HG02981 (cell line): ENCODE measurements at regions not wholly inside any gene's neighbourhood (a gene's known extent, or its start where the extent isn't known, plus 50 kb on each side); places are given as distances from the start of the nearest gene placed in this dataset.
A peak's percentile ranks its signal among the peaks of the same experiment; 100 is the strongest.
"Not testable (repeated sequence)": the region's sequence is repeated elsewhere in the genome, so short reads cannot be mapped to it uniquely, and the experiment has no call there.

ENCODE experiments used
- ATAC-seq: cut with Tn5 transposase; IDR thresholded peaks from one replicate; pipeline ENCODE4 v1.9.1; 2021; ENCODE audit warnings: mild to moderate bottlenecking, moderate library complexity; ENCODE audit not compliant: unreplicated experiment

DNA sequence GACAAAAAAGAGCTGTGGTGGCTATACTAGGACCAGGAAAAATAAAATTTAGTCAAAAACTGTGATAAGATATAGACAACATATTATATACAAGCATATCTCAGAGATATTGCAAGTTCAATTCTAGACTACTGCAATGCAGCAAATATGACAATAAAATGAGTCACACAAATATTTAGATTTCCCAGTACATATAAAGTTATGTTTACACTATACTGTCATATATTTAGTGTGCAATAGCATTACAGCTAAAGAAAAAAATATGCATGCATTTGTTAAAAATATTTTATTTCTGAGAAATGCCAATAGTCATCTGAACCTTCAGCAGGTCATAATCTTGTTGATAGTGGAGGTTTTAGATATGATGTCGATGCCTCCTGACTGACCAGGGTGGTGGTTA lies 72.1 kb downstream of the AKR1C4 start:
- ATAC-seq, result no peak

DNA sequence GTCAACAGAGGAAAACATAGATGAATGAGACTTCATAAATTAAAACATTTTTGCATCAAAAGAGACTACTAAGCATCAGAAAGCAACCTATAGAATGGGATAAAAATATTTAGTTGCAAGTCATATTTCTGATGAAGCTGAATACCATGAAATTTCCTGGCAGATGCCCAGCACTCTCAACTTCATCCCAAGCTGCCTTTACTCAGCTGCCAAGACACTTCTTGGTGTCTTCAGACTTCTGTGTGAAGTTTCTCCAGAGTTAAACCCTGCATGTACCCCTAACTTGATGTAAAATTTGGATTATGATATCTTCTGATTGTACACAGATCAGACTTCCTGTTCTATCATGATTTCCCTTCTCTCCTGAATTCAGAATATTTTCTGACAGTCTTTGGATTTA lies 73.2 kb downstream of the AKR1C4 start:
- ATAC-seq, result no peak

GRCh38 chr10:5271526-5271925 lies 74.9 kb downstream of the AKR1C4 start:
- ATAC-seq, result no peak

DNA sequence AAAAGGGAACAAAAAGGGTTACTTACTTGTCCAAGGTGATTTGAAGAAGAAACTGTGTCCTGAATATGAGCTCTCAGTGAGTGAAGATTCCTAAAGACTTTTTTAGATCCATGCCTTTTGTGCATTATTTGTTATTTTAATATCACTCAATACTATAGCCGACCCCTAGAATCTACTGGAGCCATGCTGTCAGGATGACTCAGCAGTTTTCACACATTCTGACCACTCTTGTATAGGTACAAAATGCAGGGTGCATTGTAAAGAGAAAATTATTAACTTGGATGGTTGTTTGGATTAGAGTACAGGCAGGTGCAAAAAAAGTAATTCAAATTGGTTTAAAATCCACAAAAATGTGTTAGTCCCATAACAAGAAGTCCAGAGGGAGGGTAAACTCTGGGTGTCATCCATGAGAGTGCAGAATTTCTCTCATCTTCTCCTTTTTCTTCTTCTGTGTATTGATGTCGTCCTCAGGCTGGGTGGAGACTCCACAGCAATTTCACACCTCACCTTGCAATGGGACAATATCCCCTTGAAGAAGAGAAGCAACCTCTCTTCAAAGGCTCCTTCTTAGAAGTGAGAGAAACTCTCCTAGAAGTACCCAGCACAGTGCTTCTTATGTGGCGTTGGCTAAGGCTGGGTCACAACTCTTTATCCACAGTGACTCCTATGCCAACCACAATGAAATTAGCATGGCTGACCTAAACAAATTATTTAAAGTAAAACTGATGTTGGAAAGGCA lies 75.6 kb downstream of the AKR1C4 start:
- no peak for ATAC-seq

GRCh38 chr10:5274795-5275194 lies 78.2 kb downstream of the AKR1C4 start:
- no peak for ATAC-seq

GRCh38 chr10:5281356-5281755 lies 83.4 kb upstream of the UCN3 start:
- ATAC-seq, result no peak

DNA sequence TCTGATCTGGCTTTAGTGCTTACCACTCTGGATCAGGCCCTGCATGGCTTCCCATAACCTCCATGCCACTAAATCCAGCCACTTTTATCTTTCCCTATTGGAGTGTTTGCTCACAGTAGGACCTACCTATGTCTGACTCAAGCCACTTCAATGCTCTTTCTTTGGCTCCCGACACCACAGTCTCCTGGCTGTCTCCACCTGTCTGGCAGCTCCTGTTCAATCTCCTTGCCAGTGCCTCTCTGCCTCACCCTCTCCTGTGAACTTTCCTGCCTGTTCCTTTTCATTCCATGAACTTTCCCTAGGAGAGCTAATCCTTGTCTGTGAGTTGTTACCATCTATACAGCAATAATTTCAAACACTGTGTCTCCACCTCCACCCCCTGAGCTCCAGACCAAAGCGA lies 82.6 kb upstream of the UCN3 start:
- ATAC-seq, result no peak

- ATAC-seq, result no peak
Observed at GRCh38 chr10:5283305-5284158, 81.2 kb upstream of the UCN3 start.

GRCh38 chr10:5284311-5285057 lies 80.3 kb upstream of the UCN3 start:
- ATAC-seq, result peak; percentile 62

- no peak for ATAC-seq
Observed at GRCh38 chr10:5285186-5285585, 79.6 kb upstream of the UCN3 start.

GRCh38 chr10:5288359-5288758 lies 76.4 kb upstream of the UCN3 start:
- ATAC-seq, result no peak

DNA sequence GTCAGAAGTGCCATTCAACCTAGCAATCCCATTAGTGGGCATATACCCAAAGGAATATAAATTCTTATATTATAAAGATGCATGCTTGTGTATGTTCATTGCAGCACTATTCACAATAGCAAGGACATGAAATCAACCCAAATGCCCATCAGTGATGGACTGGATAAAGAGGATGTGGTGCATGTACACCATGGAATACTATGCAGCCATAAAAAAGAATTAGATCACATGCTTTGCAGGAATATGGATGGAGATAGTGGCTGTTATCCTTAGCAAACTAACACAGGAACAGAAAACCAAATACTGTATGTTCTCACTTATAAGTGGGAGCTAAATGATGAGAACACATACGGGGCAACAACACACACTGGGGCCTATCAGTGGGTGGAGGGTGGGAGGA lies 75.5 kb upstream of the UCN3 start:
- ATAC-seq, result not testable (repeated sequence)

- no peak for ATAC-seq
Observed at GRCh38 chr10:5291501-5292195, 73.1 kb upstream of the UCN3 start.

GRCh38 chr10:5292196-5292735 lies 72.5 kb upstream of the UCN3 start:
- no peak for ATAC-seq

DNA sequence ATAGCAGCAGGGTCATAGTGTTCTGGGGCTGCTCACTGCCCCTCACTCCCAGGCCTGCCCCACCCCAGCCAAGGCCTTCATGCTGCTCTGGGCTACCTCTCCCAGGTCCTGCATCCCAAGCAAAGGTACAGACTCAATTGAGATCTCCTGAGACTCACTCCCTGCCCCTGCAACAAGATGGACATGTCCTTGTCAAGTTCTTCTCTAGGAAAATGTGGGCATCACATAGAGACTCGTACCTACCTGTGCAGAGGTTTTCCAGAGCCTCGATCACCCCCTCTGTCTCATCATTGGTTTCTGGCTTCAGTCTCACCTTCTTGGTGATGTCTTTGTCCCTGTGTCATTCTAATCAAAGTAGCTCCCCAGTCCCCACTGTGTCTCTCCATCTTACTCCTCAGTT lies 71.8 kb upstream of the UCN3 start:
- not testable (repeated sequence) for ATAC-seq

- no peak for ATAC-seq
Observed at GRCh38 chr10:5293691-5294550, 70.8 kb upstream of the UCN3 start.

DNA sequence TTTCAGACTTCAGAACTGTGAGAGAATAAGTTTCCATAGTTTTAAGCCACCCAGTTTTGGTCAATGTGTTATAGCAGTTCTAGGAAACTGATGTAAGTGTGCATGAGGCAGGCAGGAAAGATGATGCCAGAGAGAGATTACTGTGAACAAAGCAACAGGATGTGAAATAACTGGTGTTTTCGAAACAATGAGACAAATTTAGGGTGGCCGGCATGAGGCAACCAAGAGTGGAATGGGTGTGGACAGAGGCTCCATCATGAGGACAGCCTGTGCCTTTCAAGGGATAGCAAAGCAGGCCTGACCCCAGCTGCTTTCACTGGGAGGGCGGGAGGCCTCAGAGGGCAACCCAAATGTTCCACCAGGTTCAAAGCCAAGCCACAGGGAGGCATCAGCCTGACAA lies 67.3 kb upstream of the UCN3 start:
- no peak for ATAC-seq

DNA sequence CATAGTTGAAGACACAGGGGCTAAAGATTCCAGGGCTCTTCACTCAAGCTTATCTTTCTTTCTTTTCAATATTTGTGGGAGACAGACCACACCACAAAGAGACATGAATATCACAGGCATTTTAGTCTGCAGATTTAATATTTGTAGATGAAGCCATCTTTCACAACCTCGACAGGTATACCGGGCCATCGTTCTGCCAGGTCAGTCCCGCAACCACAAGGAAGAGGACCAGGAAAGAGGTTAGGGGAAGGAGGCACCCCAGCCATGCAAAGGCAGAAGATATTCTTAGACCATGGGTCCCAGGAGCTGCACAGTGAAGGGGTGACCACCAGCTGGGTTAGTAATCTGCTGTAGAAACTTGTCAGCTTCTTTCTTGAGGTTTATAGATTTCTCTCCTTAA lies 66.8 kb upstream of the UCN3 start:
- ATAC-seq, result no peak

GRCh38 chr10:5299950-5300349 lies 64.8 kb upstream of the UCN3 start:
- ATAC-seq, result no peak

DNA sequence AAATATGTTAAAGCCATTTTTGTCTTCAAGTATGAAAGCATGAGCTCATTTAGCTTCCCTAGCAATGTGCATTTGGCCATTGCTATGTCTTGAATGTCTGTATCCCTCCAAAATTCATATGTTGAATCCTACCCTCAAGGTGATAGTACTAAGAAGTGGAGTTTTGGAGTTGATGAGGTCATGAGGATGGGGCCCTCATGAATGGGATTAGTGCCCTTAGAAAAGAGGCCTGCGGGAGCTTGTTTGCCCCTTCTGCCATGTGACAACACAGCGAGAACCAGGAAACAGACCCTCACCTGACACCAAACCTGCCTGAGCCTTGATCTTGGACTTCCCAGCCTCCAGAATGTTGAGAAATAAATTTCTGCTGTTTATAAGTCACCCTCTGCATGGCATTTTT lies 61.3 kb upstream of the UCN3 start:
- ATAC-seq, result no peak
